BJ (cell line): ENCODE measurements at regions not wholly inside any gene's neighbourhood (a gene's known extent, or its start where the extent isn't known, plus 50 kb on each side); places are given as distances from the start of the nearest gene placed in this dataset.
"Not testable (repeated sequence)": the region's sequence is repeated elsewhere in the genome, so short reads cannot be mapped to it uniquely, and the experiment has no call there.

Experiments used
- CTCF ChIA-PET: fragments of 350-600 bp; formaldehyde crosslinking; extraction: SDS; loops from one replicate; lab custom pipeline; 2021; ENCODE audit warnings: antibody characterized with exemption, inconsistent platforms; lab: Yijun Ruan, JAX
- POLR2A ChIA-PET: fragments of 300-600 bp; sonication (Branson Sonifier 250); formaldehyde crosslinking; extraction: SDS; loops from one replicate; lab custom pipeline; 2021; ENCODE audit warnings: antibody characterized with exemption; lab: Charles Lee
- DNase-seq: peaks from one replicate; pipeline ENCODE4 v3.0.0-alpha.2; 2011; ENCODE audit warnings: low read depth
- H3K27me3 ChIP-seq: 2 replicates; pipeline ENCODE4 v1.6.0; 2011; ENCODE audit warnings: low read length; ENCODE audit not compliant: control insufficient read depth, insufficient read depth
- H3K36me3 ChIP-seq: 2 replicates; pipeline ENCODE4 v1.5.1; 2011; ENCODE audit warnings: low read length; ENCODE audit not compliant: control insufficient read depth, insufficient read depth
- H3K4me3 ChIP-seq: 2 replicates; pipeline ENCODE4 v1.5.1; 2011; ENCODE audit warnings: low read depth, mild to moderate bottlenecking, control low read depth, low read length
- TF ChIP-seq, protein P1 (sequence below): IDR thresholded peaks from 2 replicates; pipeline ENCODE4 v1.5.1; 2011; ENCODE audit warnings: low read depth, mild to moderate bottlenecking, control low read depth, inconsistent platforms, low read length, moderate library complexity; ENCODE audit not compliant: insufficient read depth

DNA sequence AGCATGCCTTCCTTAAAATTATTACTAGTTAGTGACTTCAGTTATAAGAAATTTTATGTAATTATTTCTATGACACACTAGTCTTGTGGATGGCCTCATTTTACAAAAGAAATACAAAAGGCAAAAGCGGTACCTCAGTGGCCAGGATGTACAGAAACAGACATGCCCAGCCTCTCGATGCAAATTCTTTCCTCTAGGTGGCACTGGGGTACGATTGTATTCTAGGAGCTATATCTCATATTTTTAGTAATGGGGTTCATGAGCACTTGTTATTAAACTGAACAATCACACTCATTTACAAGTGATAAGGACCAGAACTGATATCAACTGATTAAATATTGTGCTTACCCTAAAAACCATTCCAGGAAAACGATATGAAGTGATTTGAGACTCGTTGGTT lies 59.8 kb downstream of the SOD2 start:
- no peak for DNase-seq
- TF ChIP-seq, protein P1, sequence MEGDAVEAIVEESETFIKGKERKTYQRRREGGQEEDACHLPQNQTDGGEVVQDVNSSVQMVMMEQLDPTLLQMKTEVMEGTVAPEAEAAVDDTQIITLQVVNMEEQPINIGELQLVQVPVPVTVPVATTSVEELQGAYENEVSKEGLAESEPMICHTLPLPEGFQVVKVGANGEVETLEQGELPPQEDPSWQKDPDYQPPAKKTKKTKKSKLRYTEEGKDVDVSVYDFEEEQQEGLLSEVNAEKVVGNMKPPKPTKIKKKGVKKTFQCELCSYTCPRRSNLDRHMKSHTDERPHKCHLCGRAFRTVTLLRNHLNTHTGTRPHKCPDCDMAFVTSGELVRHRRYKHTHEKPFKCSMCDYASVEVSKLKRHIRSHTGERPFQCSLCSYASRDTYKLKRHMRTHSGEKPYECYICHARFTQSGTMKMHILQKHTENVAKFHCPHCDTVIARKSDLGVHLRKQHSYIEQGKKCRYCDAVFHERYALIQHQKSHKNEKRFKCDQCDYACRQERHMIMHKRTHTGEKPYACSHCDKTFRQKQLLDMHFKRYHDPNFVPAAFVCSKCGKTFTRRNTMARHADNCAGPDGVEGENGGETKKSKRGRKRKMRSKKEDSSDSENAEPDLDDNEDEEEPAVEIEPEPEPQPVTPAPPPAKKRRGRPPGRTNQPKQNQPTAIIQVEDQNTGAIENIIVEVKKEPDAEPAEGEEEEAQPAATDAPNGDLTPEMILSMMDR = peak; percentile 38
- H3K27me3 ChIP-seq = no peaks in the 10 kb centered on the region
- no peak overlapping the region for H3K4me3 ChIP-seq
- POLR2A ChIA-PET = no interaction called here
- H3K36me3 ChIP-seq = no peaks in the 10 kb centered on the region
- CTCF ChIA-PET = interaction anchor here (0.9 to 2.2 kb wide), 7 partner anchors 10 to 462 kb away, joined by 3 to 8 read pairs (median 5); no protein-coding TSS in a partner anchor

DNA sequence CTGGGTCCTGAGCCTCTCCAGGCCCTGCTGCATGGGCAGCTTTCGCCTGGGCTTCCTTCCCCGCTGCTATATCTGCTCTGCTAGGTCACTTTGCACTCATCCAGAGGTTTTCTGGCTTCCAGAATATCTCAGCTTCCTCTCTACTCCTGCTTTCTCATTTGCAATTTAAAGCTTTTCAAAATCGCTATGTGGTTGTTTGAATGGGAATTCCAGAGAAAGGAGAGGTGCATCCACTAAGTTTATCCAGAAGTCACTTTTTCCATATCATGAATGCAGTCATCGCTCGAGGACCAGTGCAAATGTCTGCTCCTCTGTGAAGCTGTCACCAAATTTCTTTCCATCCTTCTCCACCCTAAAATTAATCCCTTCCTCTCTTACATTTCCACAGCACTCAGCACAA lies 61.2 kb downstream of the SOD2 start:
- Histone ChIP-seq H3K4me3 (no peak overlapping the region), H3K36me3 (no peaks in the 10 kb centered on the region), H3K27me3 (no peaks in the 10 kb centered on the region)
- TF ChIP-seq, protein P1 = no peak
- DNase-seq = no peak
- ChIA-PET POLR2A (no interaction called here), CTCF (interaction anchor here (0.6 to 2.2 kb wide), 2 partner anchors 10 to 128 kb away, joined by 4 to 8 read pairs; no protein-coding TSS in a partner anchor)

DNA sequence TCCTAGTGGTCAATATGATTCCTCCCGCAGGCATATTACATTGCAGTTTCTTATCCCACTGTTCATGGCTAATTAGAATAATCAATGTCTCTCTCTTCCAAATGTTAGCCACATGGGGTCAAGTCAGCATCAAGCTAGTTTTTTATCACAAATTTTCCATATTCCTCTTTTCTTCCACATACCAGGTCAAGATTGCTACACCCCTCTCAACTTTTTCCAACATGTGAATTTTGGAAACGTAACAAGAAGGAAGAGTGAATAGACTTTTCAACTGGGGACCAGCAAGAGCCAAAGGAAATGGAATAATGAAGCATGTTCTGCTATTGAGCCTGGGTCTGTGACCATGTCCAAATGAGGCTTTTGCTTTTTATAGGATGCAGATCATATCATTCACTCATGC lies 65.1 kb downstream of the SOD2 start:
- H3K4me3 ChIP-seq = no peak overlapping the region
- no peaks in the 10 kb centered on the region for H3K27me3 ChIP-seq
- H3K36me3 ChIP-seq = no peaks in the 10 kb centered on the region
- CTCF ChIA-PET = no interaction called here
- TF ChIP-seq, protein P1 = no peak
- DNase-seq = no peak
- POLR2A ChIA-PET = no interaction called here

DNA sequence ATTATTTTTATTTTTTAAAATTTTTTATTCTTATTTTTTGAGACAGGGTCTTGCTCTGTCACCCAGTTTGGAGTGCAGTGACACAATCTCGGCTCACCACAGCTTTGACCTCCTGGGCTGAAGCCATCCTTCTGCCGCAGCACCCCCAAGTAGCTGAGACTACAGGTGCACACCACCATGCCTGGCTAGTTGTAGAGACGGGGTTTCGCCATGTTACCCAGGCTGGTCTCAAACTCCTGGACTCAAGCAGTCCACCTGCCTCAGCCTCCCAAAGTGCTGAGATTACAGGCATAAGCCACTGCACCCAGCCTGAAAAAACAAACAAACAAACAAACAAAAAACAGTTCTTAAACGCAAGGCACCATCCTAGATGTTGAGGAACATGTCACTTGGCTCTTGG lies 66.5 kb downstream of the SOD2 start:
- CTCF ChIA-PET, H3K27me3 ChIP-seq, POLR2A ChIA-PET, H3K36me3 ChIP-seq, H3K4me3 ChIP-seq, DNase-seq: not testable (repeated sequence)

DNA sequence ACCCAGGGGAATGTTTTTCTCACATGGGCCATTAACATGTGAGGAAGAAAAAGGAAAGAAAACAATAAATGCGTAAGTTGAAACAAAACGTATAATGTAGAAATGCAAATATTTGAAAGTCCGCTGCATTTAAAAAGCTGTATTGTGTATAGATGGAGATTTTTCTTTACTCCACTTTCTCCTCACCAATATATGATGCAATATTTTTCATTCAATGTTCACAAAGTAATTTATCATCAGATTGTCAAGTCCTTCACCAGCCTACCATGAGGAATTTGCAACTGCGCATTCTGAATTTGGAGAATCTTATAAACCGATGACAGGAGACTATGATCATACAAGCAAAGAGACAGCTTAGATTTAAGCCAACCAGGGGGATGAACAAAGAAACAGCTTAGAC lies 69.9 kb downstream of the SOD2 start:
- DNase-seq = no peak
- TF ChIP-seq, protein P1 = no peak
- no peaks in the 10 kb centered on the region; the same call in 1 of the 2 replicates for H3K27me3 ChIP-seq
- POLR2A ChIA-PET = no interaction called here
- no peak overlapping the region for H3K4me3 ChIP-seq
- CTCF ChIA-PET = interaction anchor here (1.0 kb wide), 1 partner anchor 10 kb away, joined by 4 read pairs; no protein-coding TSS in a partner anchor
- no peaks in the 10 kb centered on the region for H3K36me3 ChIP-seq

DNA sequence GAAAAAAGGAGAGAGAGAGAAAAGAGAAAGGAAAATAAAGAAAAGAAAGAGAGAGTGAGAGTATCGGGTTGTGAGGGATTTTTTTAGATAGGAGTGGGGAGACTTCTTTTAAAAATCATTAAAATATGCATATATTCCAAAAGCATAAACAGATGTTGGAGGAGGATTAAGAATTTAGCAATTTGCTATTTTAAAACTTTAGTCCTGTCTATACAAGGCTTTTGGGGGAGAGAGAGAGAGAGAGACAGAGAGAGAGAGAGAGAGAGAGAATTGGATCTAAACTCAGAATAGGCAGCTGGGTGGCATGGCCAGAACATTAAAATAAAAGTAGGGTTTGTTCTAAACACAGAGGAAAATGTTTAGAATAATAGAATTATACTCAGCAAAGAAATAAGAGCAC lies 72.1 kb downstream of the SOD2 start:
- Histone ChIP-seq H3K27me3 (no peaks in the 10 kb centered on the region; the same call in 1 of the 2 replicates), H3K36me3 (no peaks in the 10 kb centered on the region), H3K4me3 (no peak overlapping the region)
- TF ChIP-seq, protein P1 = no peak
- ChIA-PET POLR2A (no interaction called here), CTCF (no interaction called here)
- no peak for DNase-seq
